ENCODE measurements at regions not wholly inside any gene's neighbourhood (a gene's known extent, or its start where the extent isn't known, plus 50 kb on each side); places are given as distances from the start of the nearest gene placed in this dataset.

GRCh38 chr6:121549736-121550135 lies 114.3 kb downstream of the GJA1 start:
- TF ChIP-seq CTCF (IDR thresholded peaks at IDR 0.05) (no peak), POLR2A (IDR thresholded peaks at IDR 0.05) (no peak)

Data from gastroesophageal sphincter (tissue), 3 donors.